Keratinocyte (primary cell): ENCODE measurements at regions not wholly inside any gene's neighbourhood (a gene's known extent, or its start where the extent isn't known, plus 50 kb on each side); places are given as distances from the start of the nearest gene placed in this dataset.

Source experiments
- DNase-seq: peaks from one replicate; pipeline ENCODE4 v3.0.0-alpha.2; 2011; ENCODE audit warnings: low read depth, missing footprints, low spot score
- FAIRE-seq: peaks from 2 replicates; lab custom pipeline; 2011; peaks lifted over from hg19 to GRCh38; lab: Jason Lieb, UNC
- H2AFZ ChIP-seq: 2 replicates; pipeline ENCODE4 v1.6.0; 2012; ENCODE audit warnings: low read length, control low read depth, inconsistent platforms; ENCODE audit not compliant: control insufficient read depth
- H3K27ac ChIP-seq: 2 replicates; pipeline ENCODE4 v1.5.1; 2011; ENCODE audit warnings: low read length; ENCODE audit not compliant: control insufficient read depth, insufficient read depth
- H3K27me3 ChIP-seq: 3 replicates; pipeline ENCODE4 v1.6.0; 2011; ENCODE audit warnings: low read length; ENCODE audit not compliant: control insufficient read depth, insufficient read depth; ENCODE audit errors: extremely low read depth
- H3K36me3 ChIP-seq, 2 experiments: 2 replicates in 1 of 2; 3 replicates in 1 of 2; pipeline ENCODE4 v1.5.1; 2011; ENCODE audit warnings: low read length in 2 of 2, mild to moderate bottlenecking in 1 of 2; ENCODE audit not compliant: control insufficient read depth in 2 of 2, insufficient read depth in 2 of 2; ENCODE audit errors: extremely low read depth in 1 of 2
- H3K4me1 ChIP-seq: 3 replicates; pipeline ENCODE4 v1.5.1; 2011; ENCODE audit warnings: low read length; ENCODE audit not compliant: control insufficient read depth, insufficient read depth; ENCODE audit errors: extremely low read depth
- H3K4me2 ChIP-seq: 3 replicates; pipeline ENCODE4 v1.6.0; 2011; ENCODE audit warnings: low read depth, low read length; ENCODE audit not compliant: control insufficient read depth, insufficient read depth; ENCODE audit errors: extremely low read depth
- H3K4me3 ChIP-seq, 3 experiments: fragments of 200-600 bp in 1 of 3; sonication (generic) in 1 of 3; 2 replicates in 2 of 3; 3 replicates in 1 of 3; pipeline ENCODE4 v1.5.1; 2011 to 2016; ENCODE audit warnings: low read length in 3 of 3, mild to moderate bottlenecking in 3 of 3, control low read depth in 2 of 3, inconsistent platforms in 1 of 3, low read depth in 1 of 3, mixed read lengths in 1 of 3, mixed run types in 1 of 3, moderate library complexity in 1 of 3; ENCODE audit not compliant: control insufficient read depth in 2 of 3, insufficient read depth in 2 of 3; ENCODE audit errors: extremely low read depth in 1 of 3
- H3K79me2 ChIP-seq: 2 replicates; pipeline ENCODE4 v1.6.0; 2012; ENCODE audit warnings: low read length; ENCODE audit not compliant: control insufficient read depth, insufficient read depth
- H3K9ac ChIP-seq: 3 replicates; pipeline ENCODE4 v1.6.0; 2011; ENCODE audit warnings: low read length; ENCODE audit not compliant: control insufficient read depth, insufficient read depth; ENCODE audit errors: extremely low read depth
- H3K9me1 ChIP-seq: 3 replicates; pipeline ENCODE4 v1.6.0; 2011; ENCODE audit warnings: low read length; ENCODE audit not compliant: control insufficient read depth, insufficient read depth; ENCODE audit errors: extremely low read depth
- H3K9me3 ChIP-seq: 2 replicates; pipeline ENCODE4 v1.5.1; 2012; ENCODE audit warnings: low read depth, low read length; ENCODE audit not compliant: control insufficient read depth
- H4K20me1 ChIP-seq: 3 replicates; pipeline ENCODE4 v1.6.0; 2011; ENCODE audit warnings: low read length; ENCODE audit not compliant: control insufficient read depth, insufficient read depth; ENCODE audit errors: extremely low read depth
- CTCF ChIP-seq, 3 experiments: IDR thresholded peaks in 1 of 3; conservative IDR thresholded peaks in 1 of 3; optimal IDR thresholded peaks in 1 of 3; 2 replicates in 2 of 3; 3 replicates in 1 of 3; pipeline versions ENCODE3 to v1.5.1; 2011; ENCODE audit warnings: low read length in 3 of 3, mild to moderate bottlenecking in 3 of 3, moderate library complexity in 2 of 3, control low read depth in 1 of 3, inconsistent platforms in 1 of 3; ENCODE audit not compliant: insufficient read depth in 2 of 3; ENCODE audit errors: extremely low read depth in 1 of 3
- EZH2 ChIP-seq: IDR thresholded peaks from one replicate; pipeline ENCODE4 v1.6.1; 2012; ENCODE audit warnings: inconsistent platforms, mild to moderate bottlenecking, low read length, moderate library complexity
- dilution Hi-C: fragments of 300-500 bp; cut with MboI; formaldehyde crosslinking; loops from one replicate; pipeline ENCODE4 v1.7.0; 2020; ENCODE audit warnings: low sequenced_read_pairs; ENCODE audit not compliant: extremely low pct_ligation_motif_present

- Histone ChIP-seq H3K36me3 (no peaks in the 10 kb centered on the region), H3K4me3 (no peak overlapping the region), H3K27me3 (no peaks in the 10 kb centered on the region), H3K4me2 (no peak overlapping the region), H3K79me2 (no peaks in the 10 kb centered on the region), H4K20me1 (no peaks in the 10 kb centered on the region), H3K27ac (no peak overlapping the region), H3K9ac (no peak overlapping the region), H3K9me3 (peaks cover 2% of the 10 kb centered on the region), H3K4me1 (peaks cover 22% of the 10 kb centered on the region), H3K9me1 (no peaks in the 10 kb centered on the region), H2AFZ (peak overlapping the region; percentile 71)
- no peak for FAIRE-seq
- TF ChIP-seq CTCF (optimal IDR thresholded peaks at IDR 0.05 in 1 of 3, IDR thresholded peaks at IDR 0.05 in 1 of 3, conservative IDR thresholded peaks at IDR 0.05 in 1 of 3; ENCODE audit: extremely low read depth in 1 of 3, insufficient read depth in 2 of 3, low read length in 3 of 3) (no peak), EZH2 (no peak)
- no peak for DNase-seq
- dilution Hi-C loops = no loop called here
These were observed 76.0 kb downstream of the FAT4 start for GRCh38 chr4:125390727-125391126.

GRCh38 chr4:125392694-125393093, 77.9 kb downstream of the FAT4 start:
- H3K9me3 ChIP-seq = peaks cover 2% of the 10 kb centered on the region
- FAIRE-seq (no peak), DNase-seq (no peak)
- H2AFZ ChIP-seq = no peak overlapping the region
- H3K9me1 ChIP-seq = no peaks in the 10 kb centered on the region
- H3K4me1 ChIP-seq = peaks cover 22% of the 10 kb centered on the region
- no peak overlapping the region for H3K4me2 ChIP-seq
- no peaks in the 10 kb centered on the region for H4K20me1 ChIP-seq
- H3K36me3 ChIP-seq = no peaks in the 10 kb centered on the region
- dilution Hi-C loops = no loop called here
- no peaks in the 10 kb centered on the region for H3K27me3 ChIP-seq
- no peak overlapping the region for H3K27ac ChIP-seq
- TF ChIP-seq EZH2 = no peak
- no peak overlapping the region for H3K4me3 ChIP-seq
- H3K79me2 ChIP-seq = no peaks in the 10 kb centered on the region
- no peak overlapping the region for H3K9ac ChIP-seq

- Histone ChIP-seq H3K9me1 (no peaks in the 10 kb centered on the region), H3K27me3 (no peaks in the 10 kb centered on the region), H3K36me3 (no peaks in the 10 kb centered on the region), H3K4me2 (no peak overlapping the region), H3K9me3 (peaks cover 2% of the 10 kb centered on the region), H3K4me1 (peaks cover 18% of the 10 kb centered on the region), H4K20me1 (no peaks in the 10 kb centered on the region), H3K4me3 (no peak overlapping the region), H3K9ac (no peak overlapping the region), H3K79me2 (no peaks in the 10 kb centered on the region), H2AFZ (no peak overlapping the region), H3K27ac (no peak overlapping the region)
- TF ChIP-seq EZH2 (no peak), CTCF (optimal IDR thresholded peaks at IDR 0.05 in 1 of 3, IDR thresholded peaks at IDR 0.05 in 1 of 3, conservative IDR thresholded peaks at IDR 0.05 in 1 of 3; ENCODE audit: extremely low read depth in 1 of 3, insufficient read depth in 2 of 3, low read length in 3 of 3) (no peak)
- FAIRE-seq (no peak), DNase-seq (no peak)
- dilution Hi-C loops = no loop called here
These were observed 79.1 kb downstream of the FAT4 start for GRCh38 chr4:125393825-125394224.
